ENCODE measurements at regions not wholly inside any gene's neighbourhood (a gene's known extent, or its start where the extent isn't known, plus 50 kb on each side); places are given as distances from the start of the nearest gene placed in this dataset.
A peak's percentile ranks its signal among the peaks of the same experiment; 100 is the strongest.

DNA sequence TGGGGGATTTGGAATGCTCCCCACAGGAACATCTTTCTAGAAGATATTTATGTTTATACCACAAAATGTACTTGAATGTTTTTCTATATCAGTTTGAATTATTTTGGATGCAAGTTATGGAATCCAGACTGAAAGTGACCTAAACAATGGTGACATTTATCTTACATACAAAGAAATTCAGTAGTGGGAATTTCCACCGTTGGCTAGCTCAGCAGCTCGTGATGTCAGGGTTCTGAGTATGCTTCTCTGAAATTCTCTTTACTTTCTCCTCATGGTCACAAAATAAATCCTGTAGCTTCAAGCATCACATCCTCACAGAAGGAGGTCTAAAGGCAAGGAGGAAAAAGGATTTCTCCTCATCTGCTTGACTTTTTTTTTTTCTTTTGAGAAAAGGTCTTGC lies 105.3 kb downstream of the AKAIN1 start:
- no peak for DNase-seq

DNA sequence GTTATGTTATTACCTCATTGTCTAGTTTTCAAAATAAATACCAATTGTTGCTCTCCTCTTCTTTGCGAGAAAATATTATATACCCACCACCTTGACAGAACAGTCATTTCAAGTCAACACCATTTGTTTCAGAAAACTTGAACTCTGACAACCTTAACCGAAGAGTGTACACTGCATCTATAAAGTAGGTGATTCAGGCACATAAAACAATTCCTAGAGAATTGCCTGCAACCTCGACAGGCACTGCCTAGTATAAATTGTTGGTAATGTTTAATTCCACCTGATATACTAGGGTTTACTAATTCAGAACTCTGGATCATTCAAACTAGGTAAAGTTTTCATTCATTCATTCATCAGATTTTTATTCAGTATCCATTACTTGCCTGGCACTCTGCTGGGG lies 121.8 kb downstream of the AKAIN1 start:
- DNase-seq: no peak

DNA sequence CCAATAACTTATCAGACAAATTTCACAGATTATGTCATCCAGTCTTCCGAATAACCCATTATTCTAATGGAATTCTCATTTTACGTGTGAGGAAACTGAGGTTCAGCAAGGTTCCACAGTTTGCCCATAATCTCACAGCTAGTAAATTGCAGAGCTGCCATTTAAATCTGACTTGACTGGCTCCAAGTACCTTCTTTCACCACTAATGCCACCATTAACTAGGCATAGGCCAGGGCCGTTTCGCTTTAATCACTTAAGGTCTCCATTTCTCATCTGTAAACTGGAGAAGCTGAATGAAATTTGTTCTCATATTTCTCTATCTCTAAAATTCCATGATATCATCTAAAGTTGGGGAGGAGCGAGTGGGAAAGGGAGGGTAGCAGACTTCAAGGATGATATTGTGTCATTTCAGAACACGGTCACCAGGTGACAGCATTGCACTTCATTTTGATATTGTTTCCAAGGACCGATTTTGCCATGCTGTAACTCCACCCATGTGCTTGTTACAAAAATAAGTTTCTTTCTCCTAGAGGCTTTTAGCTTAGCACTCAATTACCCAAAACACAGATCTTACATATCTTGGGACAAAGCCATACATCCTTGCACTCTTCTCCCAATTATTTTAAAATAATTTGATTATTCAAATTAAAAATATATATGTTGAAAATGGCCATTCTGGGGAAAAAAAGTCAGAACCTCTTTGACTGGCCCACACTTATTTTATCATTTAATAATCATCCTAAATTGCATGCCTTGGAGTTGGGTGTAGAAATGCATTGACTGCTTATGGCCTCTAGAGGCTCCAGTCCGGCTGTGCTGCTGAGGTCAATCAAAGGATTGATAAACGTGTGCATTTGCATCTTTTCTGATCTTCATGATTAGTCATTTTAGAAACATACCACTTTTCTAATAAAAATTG lies 123.8 kb downstream of the AKAIN1 start:
- peak in 1 of 2 experiments; percentile 61 for DNase-seq

- DNase-seq: no peak
These were observed 128.2 kb downstream of the AKAIN1 start for GRCh38 chr18:5068851-5069250.

- no peak for DNase-seq
These were observed 130.6 kb downstream of the AKAIN1 start for GRCh38 chr18:5066380-5066977.

DNA sequence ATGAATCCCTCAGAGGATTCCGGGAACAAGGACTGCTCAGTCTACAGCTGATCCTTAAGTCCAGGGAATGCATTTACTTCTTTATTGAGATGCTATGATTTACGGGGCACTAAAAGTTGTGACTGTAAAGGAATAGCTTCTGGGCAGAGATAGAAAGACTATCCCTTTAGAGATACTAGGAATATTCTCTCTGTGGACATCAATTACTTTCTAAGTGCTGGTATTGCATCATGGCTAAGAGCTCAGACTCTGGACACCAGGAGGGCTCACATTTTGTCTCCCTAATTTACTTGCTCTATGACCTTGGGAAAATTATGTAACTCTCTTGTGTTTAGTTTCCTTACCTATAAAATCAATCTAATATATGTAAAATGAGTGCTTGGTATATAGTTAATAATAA lies 131.4 kb downstream of the AKAIN1 start:
- no peak for DNase-seq

GRCh38 chr18:5064841-5065370 lies 132.2 kb downstream of the AKAIN1 start:
- no peak for DNase-seq

- DNase-seq: no peak
These were observed 135.3 kb downstream of the AKAIN1 start for GRCh38 chr18:5061785-5062184.

- no peak for DNase-seq
These were observed 136.5 kb downstream of the AKAIN1 start for GRCh38 chr18:5060543-5060942.

DNA sequence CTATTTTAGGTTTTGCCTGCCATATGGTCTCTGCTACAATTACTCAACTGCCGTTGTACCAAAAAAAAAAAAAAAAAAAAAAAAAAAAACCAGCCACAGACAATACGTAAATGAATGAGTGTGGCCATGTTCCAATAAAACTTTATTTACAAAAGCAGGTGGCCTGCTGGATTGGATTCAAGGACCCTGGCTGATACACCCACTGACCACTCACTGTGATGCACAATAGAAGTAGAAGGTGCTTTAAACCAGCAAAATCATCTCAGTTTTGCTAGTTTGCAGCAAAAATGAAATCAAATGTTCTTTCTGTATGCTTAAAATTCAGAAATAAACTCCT lies 137.4 kb downstream of the AKAIN1 start:
- DNase-seq: no peak

DNA sequence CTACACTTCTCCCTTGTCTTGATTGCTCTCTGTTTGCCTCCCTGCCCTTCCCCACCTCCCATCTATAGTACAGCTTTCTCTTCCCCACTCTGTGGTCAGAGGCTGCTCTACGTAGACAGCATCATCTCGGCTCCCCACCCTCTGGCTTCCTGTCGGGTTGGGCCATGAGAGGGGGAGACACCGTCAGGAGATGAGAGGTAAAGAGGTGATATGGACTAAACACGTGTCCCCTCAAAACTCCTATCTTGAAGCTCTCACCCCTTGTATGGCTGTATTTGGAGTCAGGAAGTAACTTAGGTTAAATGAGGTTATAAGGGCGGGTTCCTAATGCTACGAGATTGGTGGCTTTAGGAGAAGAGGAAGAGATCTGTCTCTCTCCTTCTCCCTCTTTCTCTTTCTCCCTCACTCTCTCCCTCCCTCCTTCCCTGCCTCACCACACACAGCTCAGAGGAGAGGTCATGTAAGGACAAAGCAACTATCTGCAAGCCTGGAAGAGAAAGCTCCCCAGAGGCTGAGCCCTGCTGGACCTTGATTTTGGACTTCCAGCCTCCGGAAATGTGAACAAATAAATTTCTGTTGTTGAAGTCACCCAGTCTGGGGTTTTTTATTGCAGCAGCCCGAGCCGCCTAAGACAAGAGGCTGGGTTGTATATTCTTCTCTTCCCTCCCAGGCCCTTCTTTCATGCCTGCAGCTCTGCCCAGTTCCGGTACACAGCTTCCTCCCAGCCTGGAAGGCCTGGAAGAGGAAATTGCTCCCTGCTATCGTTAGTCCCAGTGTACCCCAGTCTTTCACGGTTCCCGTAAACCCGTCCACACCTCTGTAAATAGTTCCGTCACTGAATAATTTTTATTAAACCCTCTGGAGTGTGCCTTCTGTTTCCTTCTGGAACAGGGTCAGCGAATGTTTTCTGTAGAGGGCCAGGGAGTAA lies 138.0 kb downstream of the AKAIN1 start:
- no peak for DNase-seq

DNA sequence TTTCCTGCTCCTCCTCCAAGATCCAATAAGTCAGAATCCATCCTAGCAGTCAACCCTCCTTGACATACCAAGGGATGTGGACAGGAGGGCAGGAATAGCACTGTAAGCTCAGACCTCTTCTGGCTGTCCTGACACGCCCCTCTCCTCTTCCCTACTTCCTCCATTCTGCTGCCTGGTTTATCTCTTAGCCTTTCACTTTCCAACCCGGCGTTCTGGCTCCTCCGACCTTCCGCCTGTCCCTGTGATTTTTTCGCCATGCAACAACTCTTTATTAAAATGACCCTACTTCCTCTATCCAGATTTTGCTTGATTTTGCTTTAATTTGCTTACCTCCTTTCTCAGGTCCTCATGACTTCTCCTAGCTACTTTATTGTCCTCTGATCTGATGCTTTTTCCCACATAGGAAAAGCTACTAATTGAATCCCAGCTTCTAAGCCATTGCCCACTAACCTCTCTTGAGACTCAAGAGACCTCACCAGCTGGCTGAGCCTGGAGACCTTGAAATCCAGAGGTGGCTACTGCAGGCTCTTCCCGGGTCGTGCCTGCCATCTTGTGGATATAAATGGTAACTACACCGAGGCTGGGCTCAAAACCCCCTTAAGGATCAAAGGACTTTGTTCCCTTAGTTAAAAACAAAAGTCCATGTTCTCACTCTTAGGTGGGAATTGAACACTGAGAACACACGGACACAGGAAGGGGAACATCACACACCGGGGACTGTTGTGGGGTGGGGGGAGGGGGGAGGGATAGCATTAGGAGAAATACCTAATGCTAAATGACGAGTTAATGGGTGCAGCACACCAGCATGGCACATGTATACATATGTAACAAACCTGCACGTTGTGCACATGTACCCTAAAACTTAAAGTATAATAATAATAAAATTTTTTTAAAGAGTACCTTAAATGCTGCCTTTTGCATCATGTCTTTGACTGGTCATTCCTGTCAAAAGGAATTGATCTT lies 139.4 kb downstream of the AKAIN1 start:
- peak; percentile 26 to 74 for DNase-seq

- DNase-seq: no peak
These were observed 144.6 kb downstream of the AKAIN1 start for GRCh38 chr18:5052491-5052890.

DNA sequence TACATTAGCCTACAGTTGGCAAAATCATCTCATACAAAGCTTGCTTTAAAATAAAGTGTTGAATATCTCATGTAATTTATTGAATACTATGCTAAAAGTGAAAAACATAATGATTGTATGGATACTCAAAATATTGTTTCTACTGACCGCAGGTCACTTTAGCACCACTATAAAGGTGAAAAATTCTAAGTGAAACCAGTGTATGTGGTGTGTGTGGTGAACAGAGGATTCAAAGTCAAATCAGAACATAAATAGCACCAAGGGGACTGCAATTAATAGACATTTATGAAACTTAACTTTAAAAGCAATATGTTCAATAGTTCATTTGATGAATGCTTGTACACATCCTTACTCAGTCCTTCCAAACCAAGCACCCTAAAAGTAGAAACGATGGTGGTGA lies 145.8 kb downstream of the AKAIN1 start:
- no peak for DNase-seq

DNA sequence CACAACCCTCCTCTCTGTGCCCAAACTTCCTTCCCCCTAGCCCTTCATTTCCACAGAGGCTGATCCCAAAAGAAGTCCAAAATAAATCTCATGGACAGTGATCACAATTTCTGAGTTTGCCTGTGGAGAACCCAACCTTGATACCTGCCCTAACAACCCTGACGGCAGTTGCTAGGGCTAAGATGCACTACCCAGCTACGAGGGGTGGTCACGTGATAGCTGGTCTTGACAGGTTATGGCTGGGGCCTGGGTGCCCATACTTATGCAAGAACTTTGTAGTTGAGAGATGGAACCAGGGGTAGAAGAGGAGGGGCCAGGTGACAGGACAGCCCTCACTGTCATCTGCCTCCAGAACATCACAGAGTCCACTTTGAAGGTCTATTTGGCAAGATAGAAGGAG lies 147.9 kb downstream of the AKAIN1 start:
- no peak for DNase-seq

- DNase-seq: no peak
These were observed 156.6 kb downstream of the AKAIN1 start for GRCh38 chr18:5040476-5040875.

DNA sequence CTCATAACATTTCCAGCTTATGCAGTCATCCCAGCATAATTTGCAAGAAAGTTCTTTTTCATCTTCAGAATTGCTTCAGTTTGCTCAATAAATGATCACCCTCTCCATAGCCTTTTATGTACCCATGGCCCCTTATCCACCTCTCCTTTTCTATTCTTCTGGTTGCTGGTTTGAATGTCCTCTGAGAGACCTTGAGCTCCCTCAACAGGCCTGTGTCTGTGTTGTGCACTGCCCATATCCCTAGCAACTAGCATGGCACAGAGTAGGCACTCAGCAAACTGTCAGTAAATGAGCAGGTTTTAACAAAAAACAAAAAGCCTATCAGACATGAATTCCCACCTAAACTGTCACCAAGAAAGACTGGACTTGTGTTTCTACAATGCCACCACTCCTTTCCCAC lies 160.5 kb downstream of the AKAIN1 start:
- no peak for DNase-seq

DNA sequence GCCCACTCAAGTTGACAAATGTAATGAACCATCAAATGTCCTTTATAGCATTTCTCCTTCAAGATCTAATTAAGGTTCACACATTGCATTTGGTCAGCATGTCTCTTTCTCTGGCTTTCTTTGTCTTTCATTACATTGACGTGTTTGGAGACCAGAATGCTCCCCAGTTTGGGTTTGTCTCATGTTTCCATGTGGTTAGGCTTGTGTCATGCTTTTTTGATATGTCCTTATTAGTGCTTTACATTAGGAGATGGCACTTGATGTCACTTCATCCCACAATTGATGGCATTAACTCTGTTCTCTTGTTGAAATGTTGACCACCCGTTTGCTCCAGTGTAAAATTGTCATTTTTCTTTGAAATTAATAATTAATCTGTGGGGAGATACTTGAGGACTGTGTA lies 165.8 kb downstream of the AKAIN1 start:
- no peak for DNase-seq

- no peak for DNase-seq
These were observed 166.4 kb downstream of the AKAIN1 start for GRCh38 chr18:5030636-5031035.

DNA sequence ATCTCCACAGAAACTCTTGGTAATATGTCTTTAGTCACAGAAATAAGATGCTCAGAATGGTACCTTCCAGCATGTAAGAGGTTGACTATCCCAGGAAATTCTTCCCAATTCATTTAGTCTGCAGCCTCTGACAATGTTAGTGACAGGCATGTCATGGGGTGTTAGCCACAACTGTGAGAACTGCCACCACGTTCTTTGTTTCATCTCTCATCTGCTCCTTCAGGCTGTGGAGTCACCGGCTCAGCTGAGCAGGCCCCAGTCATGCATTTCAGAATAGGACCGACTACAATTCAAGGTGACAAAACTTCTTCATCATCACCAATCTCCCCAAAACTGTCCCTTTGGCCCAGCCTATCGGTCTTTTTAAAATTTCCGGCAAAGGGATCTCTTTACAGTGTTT lies 167.5 kb downstream of the AKAIN1 start:
- DNase-seq: no peak

DNA sequence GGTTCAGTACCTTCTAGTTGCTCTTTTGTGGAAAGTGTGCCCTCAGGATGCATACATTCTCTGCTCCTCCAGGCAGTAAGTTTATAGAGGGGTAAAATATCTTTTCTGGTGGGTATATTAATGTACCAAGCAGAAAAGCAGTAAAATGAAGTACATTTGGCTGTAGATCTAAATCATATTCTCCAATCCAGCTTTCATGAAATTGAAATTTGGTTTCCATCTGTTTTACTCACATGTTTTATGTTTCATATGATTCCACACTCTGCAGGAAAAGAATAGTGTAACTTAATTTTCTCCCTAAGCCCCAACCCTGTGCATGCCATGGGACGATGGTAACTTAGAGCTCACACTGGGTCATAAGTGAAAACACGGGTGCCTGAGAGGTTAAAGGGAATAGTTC lies 172.3 kb downstream of the AKAIN1 start:
- DNase-seq: no peak

GRCh38 chr18:5021558-5021957 lies 175.5 kb downstream of the AKAIN1 start:
- no peak for DNase-seq

All from NCI-H526 (cell line).